ENCODE measurements at regions not wholly inside any gene's neighbourhood (a gene's known extent, or its start where the extent isn't known, plus 50 kb on each side); places are given as distances from the start of the nearest gene placed in this dataset.

GRCh38 chr20:51284176-51284575, 258.3 kb downstream of the NFATC2 start:
- Mint-ChIP-seq H3K27ac (no peak overlapping the region), H3K27me3 (peaks cover 19% of the 10 kb centered on the region), H3K4me3 (no peak overlapping the region), H3K4me1 (ENCODE audit: low read depth) (no peaks in the 10 kb centered on the region), H3K36me3 (ENCODE audit: low read depth) (no peaks in the 10 kb centered on the region), H3K9me3 (peaks cover 2% of the 10 kb centered on the region)
- Histone ChIP-seq H3K27ac (ENCODE audit: low read depth in 1 of 2, low read length in 2 of 2) (no peak overlapping the region), H3K36me3 (ENCODE audit: insufficient read depth, low read length) (no peaks in the 10 kb centered on the region), H3K27me3 (ENCODE audit: control insufficient read depth in 1 of 2, insufficient read depth in 2 of 2, low read length in 2 of 2) (peaks cover 0 to 3% of the 10 kb centered on the region in 2 experiments), H3K4me1 (ENCODE audit: insufficient read depth, low read length) (no peaks in the 10 kb centered on the region), H3K4me3 (ENCODE audit: low read length) (no peak overlapping the region), H3K9me3 (ENCODE audit: control insufficient read depth in 1 of 2, insufficient read depth in 1 of 2, low read length in 2 of 2) (no peaks in the 10 kb centered on the region)
- ATAC-seq (ENCODE audit: poor library complexity) (no peak), DNase-seq (no peak)
- intact Hi-C loops (cut with DNase I, micrococcal nuclease), result no loop called here
- ChIA-PET POLR2A (no interaction called here), CTCF (no interaction called here)
- no peak for TF ChIP-seq CTCF (IDR thresholded peaks at IDR 0.05)

DNA sequence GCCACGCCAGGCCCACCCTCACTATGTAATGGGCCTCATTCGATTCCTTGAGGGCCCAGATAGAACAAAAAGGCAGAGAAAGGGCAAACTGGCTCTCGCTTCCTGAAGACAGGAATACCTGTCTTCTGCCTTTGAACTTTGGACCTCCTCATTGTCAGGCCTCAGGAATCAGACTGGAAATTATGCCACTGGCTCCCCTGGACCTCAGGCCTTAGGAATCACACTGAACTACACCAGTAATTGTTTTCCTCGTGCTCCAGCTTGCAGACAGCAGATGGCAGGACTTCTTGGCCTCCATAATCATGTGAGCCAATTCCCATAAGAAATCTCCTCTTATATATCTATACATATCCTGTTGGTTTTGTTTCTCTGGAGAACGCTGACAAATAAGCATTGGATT, 258.6 kb upstream of the KCNG1 start:
- Mint-ChIP-seq H3K27ac (no peak overlapping the region), H3K36me3 (ENCODE audit: low read depth) (no peaks in the 10 kb centered on the region), H3K9me3 (no peaks in the 10 kb centered on the region), H3K4me3 (no peak overlapping the region), H3K4me1 (ENCODE audit: low read depth) (no peaks in the 10 kb centered on the region), H3K27me3 (peaks cover 32% of the 10 kb centered on the region)
- no peak for DNase-seq
- no peak for ATAC-seq (ENCODE audit: poor library complexity)
- H3K27me3 ChIP-seq (ENCODE audit: control insufficient read depth in 1 of 2, insufficient read depth in 2 of 2, low read length in 2 of 2), result peaks cover 0 to 4% of the 10 kb centered on the region in 2 experiments
- intact Hi-C loops (cut with DNase I, micrococcal nuclease), result no loop called here
- no peaks in the 10 kb centered on the region for H3K4me1 ChIP-seq (ENCODE audit: insufficient read depth, low read length)
- no peak overlapping the region for H3K27ac ChIP-seq (ENCODE audit: low read depth in 1 of 2, low read length in 2 of 2)
- H3K36me3 ChIP-seq (ENCODE audit: insufficient read depth, low read length), result no peaks in the 10 kb centered on the region
- H3K9me3 ChIP-seq (ENCODE audit: control insufficient read depth in 1 of 2, insufficient read depth in 1 of 2, low read length in 2 of 2), result no peaks in the 10 kb centered on the region
- TF ChIP-seq CTCF (IDR thresholded peaks at IDR 0.05), result no peak
- CTCF ChIA-PET, result no interaction called here
- POLR2A ChIA-PET, result no interaction called here
- no peak overlapping the region for H3K4me3 ChIP-seq (ENCODE audit: low read length)

DNA sequence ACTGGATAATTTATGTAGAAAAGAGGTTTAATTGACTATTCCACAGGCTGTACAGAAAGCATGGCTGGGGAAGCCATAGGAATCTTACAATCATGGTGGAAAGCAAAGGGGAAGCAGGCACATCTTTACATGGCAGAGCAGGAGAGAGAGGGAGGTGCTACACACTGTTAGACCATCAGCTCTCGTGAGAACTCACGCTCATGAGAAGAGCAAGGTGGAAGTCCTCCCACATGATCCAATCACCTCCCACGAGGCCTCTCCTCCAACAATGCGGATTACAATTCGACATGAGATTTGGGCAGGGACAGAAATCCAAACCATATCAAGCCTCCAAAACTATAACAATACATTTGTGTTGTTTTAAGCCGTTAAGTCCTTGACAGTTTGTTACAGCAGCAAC, 257.1 kb upstream of the KCNG1 start:
- H3K4me3 ChIP-seq (ENCODE audit: low read length), result no peak overlapping the region
- Mint-ChIP-seq H3K27me3 (peaks cover 31% of the 10 kb centered on the region), H3K36me3 (ENCODE audit: low read depth) (no peaks in the 10 kb centered on the region)

More for the DNA sequence above, 257.1 kb upstream of the KCNG1 start:
- H3K9me3 ChIP-seq (ENCODE audit: control insufficient read depth in 1 of 2, insufficient read depth in 1 of 2, low read length in 2 of 2), result no peaks in the 10 kb centered on the region
- TF ChIP-seq CTCF (IDR thresholded peaks at IDR 0.05), result no peak
- ChIA-PET POLR2A (no interaction called here), CTCF (no interaction called here)
- no peaks in the 10 kb centered on the region for H3K36me3 ChIP-seq (ENCODE audit: insufficient read depth, low read length)
- Mint-ChIP-seq H3K9me3 (no peaks in the 10 kb centered on the region), H3K4me3 (no peak overlapping the region), H3K4me1 (ENCODE audit: low read depth) (no peaks in the 10 kb centered on the region), H3K27ac (no peak overlapping the region)
- no peak overlapping the region for H3K27ac ChIP-seq (ENCODE audit: low read depth in 1 of 2, low read length in 2 of 2)
- no peak for DNase-seq
- H3K27me3 ChIP-seq (ENCODE audit: control insufficient read depth in 1 of 2, insufficient read depth in 2 of 2, low read length in 2 of 2), result peaks cover 4 to 7% of the 10 kb centered on the region in 2 experiments
- no peak for ATAC-seq (ENCODE audit: poor library complexity)
- H3K4me1 ChIP-seq (ENCODE audit: insufficient read depth, low read length), result no peaks in the 10 kb centered on the region
- intact Hi-C loops (cut with DNase I, micrococcal nuclease), result no loop called here
